Astrocyte of the cerebellum (primary cell): ENCODE measurements at regions not wholly inside any gene's neighbourhood (a gene's known extent, or its start where the extent isn't known, plus 50 kb on each side); places are given as distances from the start of the nearest gene placed in this dataset.

ENCODE experiments used
- DNase-seq: peaks from one replicate; pipeline ENCODE4 v3.0.0-alpha.2; 2011; ENCODE audit warnings: low read depth
- H3K4me3 ChIP-seq: 2 replicates; pipeline ENCODE4 v1.5.1; 2011; ENCODE audit warnings: mild to moderate bottlenecking, low read depth, low read length, moderate library complexity
- in situ Hi-C: cut with HindIII; loops from 2 replicates; pipeline ENCODE4 v1.10.0; 2017; ENCODE audit warnings: low sequenced_read_pairs
- TF ChIP-seq, protein P1 (sequence below): IDR thresholded peaks from 2 replicates; pipeline ENCODE4 v1.5.1; 2012; ENCODE audit warnings: low read length, low read depth, moderate library complexity, mild to moderate bottlenecking; ENCODE audit errors: missing control alignments

DNA sequence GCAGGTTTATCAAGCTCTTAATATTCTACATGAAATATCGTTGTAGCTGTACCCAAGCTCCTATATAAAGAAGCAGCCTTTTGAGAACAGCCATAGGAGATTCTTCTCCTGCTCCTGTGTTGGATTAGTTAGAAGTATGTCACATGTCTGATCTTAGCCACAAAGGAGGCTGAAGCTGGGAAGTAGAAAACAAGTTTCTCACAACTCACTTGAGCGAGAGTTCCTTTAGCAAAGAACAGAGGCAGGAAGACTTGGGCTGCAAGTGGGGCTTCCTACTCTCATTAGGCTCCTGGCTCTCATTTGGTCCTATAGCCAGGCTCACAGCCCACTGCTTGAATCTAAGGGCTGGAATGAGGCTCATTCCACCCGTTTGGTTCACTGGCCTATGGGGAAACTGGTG, 281.9 kb downstream of the BTG1 start:
- no peak overlapping the region for H3K4me3 ChIP-seq
- DNase-seq = no peak
- in situ Hi-C loops = no loop called here
- TF ChIP-seq, protein P1, sequence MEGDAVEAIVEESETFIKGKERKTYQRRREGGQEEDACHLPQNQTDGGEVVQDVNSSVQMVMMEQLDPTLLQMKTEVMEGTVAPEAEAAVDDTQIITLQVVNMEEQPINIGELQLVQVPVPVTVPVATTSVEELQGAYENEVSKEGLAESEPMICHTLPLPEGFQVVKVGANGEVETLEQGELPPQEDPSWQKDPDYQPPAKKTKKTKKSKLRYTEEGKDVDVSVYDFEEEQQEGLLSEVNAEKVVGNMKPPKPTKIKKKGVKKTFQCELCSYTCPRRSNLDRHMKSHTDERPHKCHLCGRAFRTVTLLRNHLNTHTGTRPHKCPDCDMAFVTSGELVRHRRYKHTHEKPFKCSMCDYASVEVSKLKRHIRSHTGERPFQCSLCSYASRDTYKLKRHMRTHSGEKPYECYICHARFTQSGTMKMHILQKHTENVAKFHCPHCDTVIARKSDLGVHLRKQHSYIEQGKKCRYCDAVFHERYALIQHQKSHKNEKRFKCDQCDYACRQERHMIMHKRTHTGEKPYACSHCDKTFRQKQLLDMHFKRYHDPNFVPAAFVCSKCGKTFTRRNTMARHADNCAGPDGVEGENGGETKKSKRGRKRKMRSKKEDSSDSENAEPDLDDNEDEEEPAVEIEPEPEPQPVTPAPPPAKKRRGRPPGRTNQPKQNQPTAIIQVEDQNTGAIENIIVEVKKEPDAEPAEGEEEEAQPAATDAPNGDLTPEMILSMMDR = no peak

DNA sequence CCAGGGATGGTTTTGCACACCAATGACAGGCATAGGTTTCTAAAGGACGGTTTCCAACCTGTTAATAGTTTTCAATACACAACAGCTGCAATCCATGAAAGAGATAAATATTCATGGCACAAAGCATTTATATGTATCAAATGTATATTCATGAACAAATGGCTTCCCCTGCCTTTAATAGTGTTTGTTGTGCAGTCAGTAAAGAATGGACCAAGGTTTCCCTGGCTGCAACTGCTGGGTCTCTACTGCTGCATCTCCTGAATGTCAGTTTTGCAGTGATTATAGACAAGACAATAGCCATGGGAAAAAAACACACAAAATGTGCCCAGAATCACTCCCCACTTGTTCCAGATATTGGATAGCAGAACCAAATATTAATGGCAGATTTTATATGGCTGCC, 284.1 kb downstream of the BTG1 start:
- no peak overlapping the region for H3K4me3 ChIP-seq
- in situ Hi-C loops = no loop called here
- TF ChIP-seq, protein P1 = no peak
- no peak for DNase-seq

DNA sequence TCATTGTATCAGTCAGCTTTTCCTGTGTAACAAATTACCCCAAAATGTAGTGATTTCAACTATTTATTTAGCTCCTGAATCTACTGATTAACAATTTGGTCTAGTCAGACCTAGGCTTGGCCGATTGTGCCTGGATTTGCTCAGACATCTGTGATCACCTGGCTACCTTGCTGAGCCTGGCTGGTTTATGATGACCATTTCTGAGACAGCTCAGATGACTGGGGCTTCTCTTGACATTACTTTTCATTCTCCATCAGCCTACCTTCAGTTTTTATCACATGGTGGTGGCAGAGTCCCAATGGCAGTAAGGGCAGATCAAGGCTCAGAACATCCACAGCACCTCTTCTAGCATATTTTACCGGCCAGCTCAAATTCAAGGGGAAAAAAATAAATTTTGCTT, 286.3 kb downstream of the BTG1 start:
- in situ Hi-C loops = no loop called here

DNA sequence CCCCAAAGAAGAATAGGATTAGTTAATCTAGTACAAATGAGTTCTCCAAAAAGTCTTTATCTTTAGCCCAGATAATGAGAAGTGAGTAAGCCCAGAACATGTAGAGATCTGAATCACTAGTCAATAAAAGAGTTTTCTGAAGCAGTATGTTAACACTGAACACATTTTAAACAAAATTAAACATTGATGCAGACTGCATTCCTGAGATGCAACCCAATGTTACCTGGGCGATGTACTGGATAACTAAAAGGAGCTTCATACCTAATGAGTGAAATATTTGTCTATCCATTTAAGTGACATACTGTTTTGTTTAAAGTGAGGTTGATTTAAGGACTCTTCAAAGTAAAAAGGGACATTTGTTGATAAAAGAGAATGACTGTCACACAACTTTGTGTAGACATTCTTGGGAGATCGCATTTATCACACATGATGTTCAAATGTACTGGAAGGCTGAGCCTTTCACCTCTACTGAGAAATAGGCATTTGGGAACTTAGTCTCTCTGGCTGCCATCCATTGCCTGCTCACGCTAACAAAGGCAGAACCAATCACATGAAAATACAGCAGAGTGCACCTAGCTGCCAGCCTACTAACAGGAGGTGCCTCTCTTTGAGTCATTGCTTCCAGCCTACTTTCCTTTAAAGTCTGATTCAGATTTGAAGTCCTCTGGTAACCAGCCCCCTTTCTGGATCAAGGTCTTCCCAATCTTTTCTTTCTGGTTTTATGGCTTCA, 287.7 kb downstream of the BTG1 start:
- DNase-seq = no peak
- in situ Hi-C loops = no loop called here
- TF ChIP-seq, protein P1 = no peak
- H3K4me3 ChIP-seq = no peak overlapping the region

More for the DNA sequence above, 286.3 kb downstream of the BTG1 start:
- no peak overlapping the region for H3K4me3 ChIP-seq
- TF ChIP-seq, protein P1 = no peak
- DNase-seq = no peak

DNA sequence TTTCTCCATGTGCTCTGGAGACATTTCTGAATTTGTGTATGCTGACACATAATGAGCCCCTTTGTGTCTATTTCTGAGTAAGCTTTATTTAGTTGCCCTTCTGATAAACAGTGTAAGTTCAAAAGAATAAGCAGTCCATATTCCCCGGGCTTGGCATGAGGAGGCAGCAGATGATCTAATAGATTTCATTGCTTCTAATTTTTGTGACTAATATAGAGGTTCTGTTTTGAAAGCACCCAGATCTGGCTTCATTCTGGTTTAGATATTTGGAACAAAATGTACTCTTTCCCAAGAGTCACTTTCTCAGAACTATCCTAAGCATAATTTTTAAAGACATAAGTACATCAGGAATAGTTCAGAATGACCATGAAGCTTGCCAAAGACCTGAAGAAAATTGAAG, 290.9 kb downstream of the BTG1 start:
- TF ChIP-seq, protein P1 = no peak
- in situ Hi-C loops = no loop called here
- H3K4me3 ChIP-seq = no peak overlapping the region
- DNase-seq = no peak

DNA sequence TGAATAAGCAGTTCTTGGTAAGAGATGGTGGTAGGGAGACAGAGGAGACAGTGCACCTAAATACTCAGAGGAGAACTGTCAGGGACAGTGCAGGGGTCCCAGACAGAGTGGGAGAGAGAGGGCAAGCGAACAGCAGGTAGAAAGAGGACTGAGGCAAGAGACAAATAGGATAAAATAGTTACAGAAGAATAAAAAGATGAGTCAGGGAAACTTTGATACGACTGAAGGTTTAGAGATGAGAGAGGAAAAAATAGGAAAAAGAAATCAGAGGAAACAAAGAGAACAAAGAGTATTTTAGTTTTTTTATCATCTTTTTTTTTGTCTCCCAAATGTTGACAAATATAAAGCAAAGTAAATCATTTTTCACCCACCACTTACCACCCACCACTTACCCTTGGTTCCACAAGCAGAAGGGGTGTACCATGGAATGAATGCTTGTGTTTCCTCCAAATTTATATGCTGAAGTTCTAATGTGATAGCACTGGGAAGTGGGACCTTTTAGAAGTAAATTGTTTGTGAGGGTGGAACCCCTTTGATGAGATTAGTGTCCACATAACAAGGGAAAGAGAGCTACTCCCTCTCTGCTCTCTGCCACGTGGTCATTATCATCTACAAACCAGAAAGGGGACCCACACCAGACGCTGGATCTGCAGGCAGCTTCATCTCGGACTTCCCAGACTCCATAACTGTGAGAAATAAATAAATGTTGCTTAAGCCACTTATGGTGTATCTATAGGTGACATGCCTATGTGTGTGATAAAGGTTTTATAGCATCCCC, 292.1 kb downstream of the BTG1 start:
- no peak for DNase-seq

More for the DNA sequence above, 292.1 kb downstream of the BTG1 start:
- no peak overlapping the region for H3K4me3 ChIP-seq
- in situ Hi-C loops = no loop called here
- TF ChIP-seq, protein P1 = no peak
